IPS-NIHi7 (cell line): ENCODE measurements at regions not wholly inside any gene's neighbourhood (a gene's known extent, or its start where the extent isn't known, plus 50 kb on each side); places are given as distances from the start of the nearest gene placed in this dataset.
"Not testable (repeated sequence)": the region's sequence is repeated elsewhere in the genome, so short reads cannot be mapped to it uniquely, and the experiment has no call there.

Source experiments
- DNase-seq: peaks from one replicate; pipeline ENCODE4 v3.0.0; 2012; ENCODE audit warnings: mixed read lengths; ENCODE audit errors: extremely low spot score

- no peak for DNase-seq
Observed at GRCh38 chr10:6984971-6985370, 404.9 kb upstream of the PRKCQ start.

GRCh38 chr10:6984016-6984415 lies 403.9 kb upstream of the PRKCQ start:
- DNase-seq: not testable (repeated sequence)

DNA sequence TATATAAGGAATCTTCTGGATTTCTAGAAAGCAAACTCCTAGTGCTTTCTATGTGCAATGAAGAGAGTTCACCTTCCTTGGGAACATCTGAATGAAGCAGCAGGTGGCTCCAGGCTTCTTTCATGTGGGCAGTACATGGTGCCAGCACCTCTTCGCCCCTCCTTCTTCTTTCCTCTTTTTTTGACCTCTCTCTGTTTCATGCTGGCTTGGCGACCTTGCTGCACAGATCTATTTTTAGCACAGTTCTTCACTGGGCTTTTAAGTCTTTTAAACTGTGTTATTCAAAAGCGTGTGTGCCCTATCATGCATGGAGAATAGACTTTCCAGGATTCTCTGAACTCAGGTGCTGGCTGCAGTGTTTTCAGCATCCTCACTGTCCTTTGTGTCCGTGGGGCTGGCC lies 400.3 kb upstream of the PRKCQ start:
- DNase-seq: no peak

- DNase-seq: no peak
Observed at GRCh38 chr10:6979371-6979770, 399.3 kb upstream of the PRKCQ start.

DNA sequence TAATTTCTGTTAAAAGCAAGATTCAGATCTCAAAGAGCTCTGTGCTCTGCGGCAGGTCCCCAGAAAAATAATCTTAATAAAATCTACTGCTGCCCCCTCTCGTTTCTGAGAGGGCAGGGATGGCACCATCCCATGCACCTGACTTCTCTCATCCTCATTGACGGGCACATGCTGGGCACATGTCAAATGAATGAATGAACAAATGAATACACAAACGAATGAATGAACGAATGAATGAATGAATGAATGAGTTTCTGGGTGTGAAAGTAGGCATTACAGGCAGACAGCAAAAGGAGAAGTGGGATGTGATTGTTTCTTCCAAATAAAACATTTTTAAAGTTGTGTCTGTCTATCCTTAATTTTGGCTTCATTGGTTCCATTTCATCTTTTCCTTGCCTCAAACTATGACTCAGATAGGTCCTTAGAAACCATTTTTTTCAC lies 398.1 kb upstream of the PRKCQ start:
- DNase-seq: no peak

DNA sequence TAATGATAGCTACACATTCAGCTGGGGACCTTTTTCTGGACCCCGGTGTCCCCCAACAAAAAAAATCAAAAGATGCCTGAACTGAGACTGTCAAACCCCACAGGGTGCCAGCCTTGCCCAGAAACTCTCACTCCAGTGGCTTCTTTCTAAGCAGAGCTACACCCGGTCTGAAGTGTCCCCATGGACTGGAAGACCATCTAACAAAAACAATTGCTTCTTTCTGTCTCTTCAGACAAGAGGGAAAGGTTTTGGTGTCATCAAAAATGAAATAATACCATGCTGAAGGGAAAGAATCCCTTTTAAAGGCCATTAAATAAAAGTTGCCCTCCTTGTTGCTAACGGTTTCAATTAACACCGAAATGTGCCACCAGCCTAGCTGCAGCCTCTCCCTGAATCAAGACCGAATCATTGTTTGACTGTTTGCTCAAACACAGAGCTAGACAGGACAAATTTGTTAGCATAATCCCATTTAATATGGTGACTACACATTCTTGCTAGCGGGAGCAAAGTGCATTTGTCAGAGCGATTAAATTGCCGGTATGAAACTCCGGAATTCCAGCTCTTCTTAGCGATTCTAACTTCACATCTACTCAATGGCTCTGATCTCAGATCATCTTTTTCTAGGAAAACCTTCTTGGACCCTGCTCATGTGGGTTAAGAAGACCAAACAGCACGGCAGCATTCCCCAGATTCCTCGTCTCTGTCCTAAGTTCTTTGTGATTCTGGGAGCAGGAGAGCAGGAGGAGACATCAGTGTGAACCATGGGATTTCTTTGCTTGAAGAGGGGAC lies 397.5 kb upstream of the PRKCQ start:
- DNase-seq: no peak

DNA sequence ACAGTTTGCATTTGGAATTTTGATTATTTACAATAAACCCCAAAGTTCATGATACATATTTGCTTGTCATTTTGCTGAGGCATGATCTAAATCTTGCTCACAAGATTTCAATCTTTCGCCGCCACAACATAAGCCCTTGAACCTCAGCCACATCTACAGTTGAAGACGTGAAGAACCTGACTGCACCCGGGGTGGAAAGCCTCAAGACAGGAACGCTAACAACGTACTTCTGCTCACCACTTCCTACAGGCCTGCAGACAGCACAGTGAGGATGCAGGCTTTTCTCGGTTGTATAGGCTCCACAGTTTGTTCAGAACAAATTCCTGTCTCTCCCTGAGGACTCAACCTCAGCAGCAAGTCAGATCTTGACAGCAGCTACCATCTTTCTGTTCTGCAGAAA lies 393.8 kb upstream of the PRKCQ start:
- DNase-seq: no peak

DNA sequence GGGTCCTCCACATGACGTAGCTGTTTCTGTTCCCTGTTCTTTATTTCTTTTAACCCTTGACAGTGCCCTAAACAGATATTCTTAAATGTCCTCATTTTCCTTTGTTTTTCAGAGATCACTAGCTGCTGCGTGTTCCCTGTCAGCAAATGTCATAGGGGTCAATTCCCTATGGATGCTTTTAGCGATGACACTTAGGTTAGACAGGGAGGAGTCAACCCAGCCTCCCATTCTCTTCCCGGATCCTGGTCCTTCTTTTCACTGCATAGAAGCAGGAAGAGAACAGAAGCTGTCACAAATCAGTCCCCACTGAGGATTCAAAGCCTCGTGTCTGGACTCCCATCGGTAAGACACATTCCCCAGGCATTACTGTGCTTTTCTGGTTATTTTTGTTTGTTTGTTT lies 392.1 kb upstream of the PRKCQ start:
- DNase-seq: no peak

DNA sequence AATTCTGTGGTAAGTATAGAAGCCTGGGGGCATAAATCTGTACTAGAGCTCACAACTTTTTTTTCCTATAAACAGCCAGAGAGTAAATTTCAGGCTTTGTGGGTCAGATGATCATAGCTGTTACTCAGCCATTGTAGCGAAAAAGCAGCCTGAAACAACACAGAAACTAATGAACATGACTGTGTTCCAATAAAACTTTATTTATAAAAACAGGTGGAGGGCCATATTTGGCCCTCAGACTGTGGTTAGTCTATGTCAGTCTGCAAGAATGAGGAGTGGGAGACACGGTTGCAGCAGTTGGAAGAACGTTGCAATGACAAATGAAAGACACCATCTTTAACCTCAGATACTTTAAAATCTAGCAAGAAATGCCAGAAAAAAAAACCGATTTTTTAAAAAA lies 389.6 kb upstream of the PRKCQ start:
- no peak for DNase-seq

DNA sequence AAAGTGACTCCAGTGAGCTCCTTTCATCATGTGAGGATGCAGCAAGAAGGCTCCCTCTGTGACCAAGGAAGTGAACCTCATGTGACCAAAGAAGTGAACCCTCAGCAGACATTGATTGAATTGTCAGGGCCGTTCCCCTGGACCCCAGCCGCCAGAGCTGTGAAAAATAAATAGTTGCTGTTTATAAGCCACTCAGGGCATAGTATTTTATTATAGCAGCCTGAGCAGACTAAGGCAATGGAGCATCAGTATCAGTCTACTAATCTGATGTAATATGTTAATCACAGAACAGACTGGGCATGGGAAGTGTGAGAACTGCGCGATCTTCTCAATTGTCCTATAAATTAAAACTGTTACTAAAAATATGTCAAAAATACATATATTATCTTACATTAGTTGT lies 384.5 kb upstream of the PRKCQ start:
- DNase-seq: no peak

GRCh38 chr10:6962576-6962975 lies 382.5 kb upstream of the PRKCQ start:
- DNase-seq: no peak

GRCh38 chr10:6958711-6959110 lies 378.6 kb upstream of the PRKCQ start:
- no peak for DNase-seq

DNA sequence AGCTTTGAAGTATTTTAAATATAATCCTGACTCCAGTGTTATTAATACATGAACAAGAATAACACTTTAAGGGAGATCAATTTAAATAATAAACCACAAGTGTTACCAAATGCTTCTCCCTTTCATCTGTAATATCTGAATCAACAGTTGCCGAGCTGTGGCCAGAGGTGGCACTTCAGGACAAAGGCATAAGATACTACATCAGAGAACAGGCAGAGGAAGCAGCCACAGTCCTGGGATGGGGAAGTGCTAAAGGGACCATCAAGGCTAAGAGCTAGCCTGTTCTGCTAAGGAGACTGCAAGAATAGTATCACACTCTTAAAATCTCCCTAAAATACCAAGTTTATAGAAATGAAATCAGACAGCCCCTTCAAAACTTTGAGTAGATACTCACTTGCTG lies 378.2 kb upstream of the PRKCQ start:
- no peak for DNase-seq

DNA sequence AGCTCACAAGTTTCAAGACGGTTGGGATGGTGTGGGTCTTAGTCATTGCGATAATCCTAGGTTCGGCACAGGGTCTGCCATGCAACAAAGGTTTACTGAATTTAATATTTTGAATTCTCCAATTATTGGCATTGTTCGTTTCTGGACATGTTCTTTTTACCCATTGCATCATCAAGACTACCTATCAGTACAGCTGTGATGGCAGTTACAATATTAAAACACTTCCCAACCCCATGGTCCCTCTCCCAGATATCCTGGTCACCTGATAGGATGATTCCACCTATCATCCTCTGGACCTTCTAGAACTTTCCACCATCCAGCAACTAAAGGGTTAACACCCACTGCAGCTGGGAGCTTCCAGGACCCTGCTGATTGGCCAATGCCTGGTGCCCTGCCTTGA lies 377.8 kb upstream of the PRKCQ start:
- DNase-seq: no peak

DNA sequence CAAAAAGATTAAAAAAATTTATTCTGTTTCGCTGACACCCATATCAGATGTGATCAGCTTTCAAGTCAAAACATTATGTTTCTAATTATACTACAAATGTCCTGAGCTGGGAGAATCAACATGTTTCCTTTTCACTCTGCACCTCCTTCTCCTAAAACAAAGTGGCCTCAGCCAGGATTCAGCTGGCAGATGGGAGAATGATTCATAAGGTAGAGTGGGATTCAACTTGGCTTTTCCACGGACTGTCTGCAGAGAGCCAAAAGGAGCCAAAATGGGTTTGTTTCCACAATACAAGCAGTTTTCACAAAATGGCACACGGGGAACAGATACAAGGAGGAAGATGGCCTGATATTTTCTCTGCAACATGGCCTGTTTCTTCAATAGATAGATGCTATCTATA lies 376.5 kb upstream of the PRKCQ start:
- no peak for DNase-seq

DNA sequence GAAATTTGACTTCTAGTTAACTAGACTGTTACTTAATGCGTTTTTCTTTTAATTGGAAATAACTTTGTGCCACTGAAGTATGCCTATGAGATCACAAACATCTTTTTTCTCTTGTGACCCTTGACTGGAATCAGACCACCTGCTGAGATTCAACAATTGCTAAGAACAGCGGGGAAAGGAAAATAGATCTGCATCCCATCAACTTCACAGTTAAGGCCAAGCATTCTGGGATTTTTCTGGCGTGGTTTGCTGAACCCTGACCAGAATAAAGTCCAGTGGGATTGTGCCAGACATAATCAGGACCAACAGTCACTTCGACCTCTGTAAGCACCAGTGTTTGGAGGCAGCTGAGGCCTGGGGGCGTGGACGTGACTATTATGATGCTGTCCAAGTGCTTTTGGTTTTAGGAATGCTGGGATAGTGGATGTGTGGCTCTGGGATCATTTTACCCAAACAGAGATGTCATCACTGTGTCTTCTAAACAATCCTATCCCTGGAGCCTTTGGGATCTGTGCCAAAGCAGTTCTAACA lies 373.3 kb upstream of the PRKCQ start:
- DNase-seq: no peak

GRCh38 chr10:6951732-6952131 lies 371.7 kb upstream of the PRKCQ start:
- no peak for DNase-seq

DNA sequence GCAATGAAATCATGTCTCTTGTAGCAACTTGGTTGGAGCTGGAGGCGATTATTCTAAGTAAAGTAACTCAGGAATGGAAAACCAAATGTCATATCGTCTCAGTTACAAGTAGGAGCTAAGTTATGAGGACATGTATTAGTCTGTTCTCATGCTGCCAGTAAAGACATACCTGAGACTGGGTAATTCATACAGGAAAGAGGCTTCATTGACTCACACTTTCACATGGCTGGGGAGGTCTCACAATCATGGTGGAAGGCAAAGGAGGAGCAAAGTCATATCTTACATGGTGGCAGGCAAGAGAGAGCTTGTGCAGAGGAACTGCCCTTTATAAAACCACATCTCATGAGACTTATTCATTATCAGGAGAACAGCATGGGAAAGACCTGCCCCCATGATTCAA lies 370.1 kb upstream of the PRKCQ start:
- no peak for DNase-seq

DNA sequence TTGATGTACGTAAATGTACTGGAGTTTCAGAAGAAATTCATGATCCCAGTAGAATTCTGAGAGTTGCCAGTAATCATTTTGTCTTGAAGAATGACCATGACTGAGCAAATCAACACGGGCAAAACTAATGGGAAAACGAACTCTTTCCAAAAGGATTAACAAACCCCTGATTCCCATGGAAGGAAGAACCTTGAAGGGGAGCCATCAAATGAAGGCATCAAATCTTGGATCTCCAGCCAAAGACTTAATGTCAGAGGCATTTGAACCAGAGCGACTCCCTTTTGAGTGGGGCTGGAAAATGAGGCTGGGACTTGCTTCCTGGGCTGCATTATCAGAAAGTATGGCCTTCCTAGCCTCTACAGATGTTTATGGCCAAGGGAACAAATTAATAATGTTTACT lies 364.4 kb upstream of the PRKCQ start:
- DNase-seq: no peak

GRCh38 chr10:6938384-6938783 lies 358.3 kb upstream of the PRKCQ start:
- DNase-seq: no peak

- no peak for DNase-seq
Observed at GRCh38 chr10:6936931-6937330, 356.9 kb upstream of the PRKCQ start.

GRCh38 chr10:6929148-6929830 lies 349.2 kb upstream of the PRKCQ start:
- DNase-seq: no peak

DNA sequence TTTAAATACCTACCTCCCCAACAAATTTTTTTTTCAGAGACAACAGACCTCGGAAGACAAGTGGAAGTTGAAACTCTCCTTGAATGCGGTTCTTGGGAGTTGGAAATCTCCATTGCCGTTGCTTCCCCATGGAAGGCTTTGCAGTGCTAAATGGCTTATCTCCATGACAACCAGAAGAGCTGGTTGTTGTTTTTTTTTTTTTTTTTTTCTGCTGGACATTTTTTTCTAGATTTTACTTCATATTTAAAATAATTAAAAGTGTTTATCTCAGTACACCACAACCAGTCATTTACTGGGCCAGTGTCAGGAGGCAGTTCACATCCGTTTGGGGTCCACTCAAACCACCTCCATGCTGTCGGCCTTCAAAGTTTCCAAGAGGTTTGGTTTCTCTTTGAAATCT lies 348.5 kb upstream of the PRKCQ start:
- no peak for DNase-seq
